Spleen (tissue), 7 donors: ENCODE measurements at regions not wholly inside any gene's neighbourhood (a gene's known extent, or its start where the extent isn't known, plus 50 kb on each side); places are given as distances from the start of the nearest gene placed in this dataset.
"Not testable (repeated sequence)": the region's sequence is repeated elsewhere in the genome, so short reads cannot be mapped to it uniquely, and the experiment has no call there.

ENCODE experiments used
- CTCF ChIP-seq, 11 experiments: fragments of 200-600 bp in 7 of 11; fragments of 450-650 bp in 4 of 11; sonication (generic) in 4 of 11; IDR thresholded peaks in 8 of 11; conservative IDR thresholded peaks in 3 of 11; 1 replicate in 7 of 11; 2 replicates in 4 of 11; pipeline versions ENCODE4 v1.4.0 to v1.8.0; 2016 to 2021; ENCODE audit warnings: antibody characterized with exemption in 11 of 11, inconsistent platforms in 4 of 11, mild to moderate bottlenecking in 1 of 11
- POLR2A ChIP-seq, 3 donors: fragments of 450-650 bp; IDR thresholded peaks; one replicate each; pipeline ENCODE4 v1.5.1; 2017; ENCODE audit warnings: antibody characterized with exemption in 3 of 3, mild to moderate bottlenecking in 1 of 3
- donor health status: DM: no; HTN: no; CAD: no; lungs with moderate emphysema.
- donor health status: DM: no; HTN: no; CAD: no.
- donor health status: DM: no; HTN: no; CAD: no.

DNA sequence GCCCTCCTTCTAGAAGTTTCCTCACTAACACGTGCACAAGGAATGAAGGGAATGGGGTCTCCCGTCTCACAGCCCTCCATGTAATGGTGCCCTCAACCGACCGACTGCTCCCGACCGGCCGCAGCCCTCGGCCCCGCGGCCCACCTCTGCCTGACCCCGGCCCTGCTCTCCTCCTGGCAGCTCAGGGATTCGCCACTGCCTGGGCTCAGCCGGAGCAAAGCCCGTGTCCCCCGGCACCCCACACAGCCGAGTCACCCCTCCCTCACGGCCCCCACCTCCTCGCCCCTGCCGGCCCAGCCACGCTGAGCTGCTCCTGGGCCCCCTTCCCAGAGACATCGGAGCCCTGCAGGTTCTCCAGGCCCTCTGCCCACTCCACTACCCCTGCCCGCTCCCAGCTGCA, 171.0 kb downstream of the TMEM121 start:
- TF ChIP-seq CTCF (IDR thresholded peaks at IDR 0.05 in 8 of 11, conservative IDR thresholded peaks at IDR 0.05 in 3 of 11); POLR2A (IDR thresholded peaks at IDR 0.05): not testable (repeated sequence)
